ENCODE measurements at regions not wholly inside any gene's neighbourhood (a gene's known extent, or its start where the extent isn't known, plus 50 kb on each side); places are given as distances from the start of the nearest gene placed in this dataset.

GRCh38 chr15:77550301-77551251 is 82.1 kb downstream of the LINGO1 start:
- no peaks in the 10 kb centered on the region for H3K79me2 ChIP-seq (ENCODE audit: low read length)
- no peaks in the 10 kb centered on the region for H3K9me3 ChIP-seq (ENCODE audit: insufficient read depth, low read length)
- no peaks in the 10 kb centered on the region for H3K36me3 ChIP-seq (replicated peaks; ENCODE audit: low read depth, low read length)
- TF ChIP-seq CTCF (IDR thresholded peaks at IDR 0.05; ENCODE audit: low read depth, low read length), result no peak
- no peak for TF ChIP-seq EZH2phosphoT487 (IDR thresholded peaks at IDR 0.05; ENCODE audit: low read depth)
- no peak overlapping the region for H3K4me2 ChIP-seq (ENCODE audit: low read length)
- H3K9ac ChIP-seq (ENCODE audit: low read length), result no peak overlapping the region
- peaks cover 11% of the 10 kb centered on the region for H3K27me3 ChIP-seq (ENCODE audit: low read depth, low read length)
- no peak overlapping the region for H2AFZ ChIP-seq (ENCODE audit: low read depth, low read length)
- no peak overlapping the region for H3K27ac ChIP-seq (ENCODE audit: low read length)
- no peaks in the 10 kb centered on the region for H4K20me1 ChIP-seq (ENCODE audit: insufficient read depth, low read length)
- H3K4me3 ChIP-seq (ENCODE audit: low read length), result no peak overlapping the region
- H3K4me1 ChIP-seq (ENCODE audit: low read length), result peaks cover 7% of the 10 kb centered on the region; the same call in 1 of the 2 replicates

GRCh38 chr15:77549576-77550288 is 83.0 kb downstream of the LINGO1 start:
- Histone ChIP-seq H3K79me2 (ENCODE audit: low read length) (no peaks in the 10 kb centered on the region), H3K27ac (ENCODE audit: low read length) (no peak overlapping the region), H4K20me1 (ENCODE audit: insufficient read depth, low read length) (no peaks in the 10 kb centered on the region), H3K9me3 (ENCODE audit: insufficient read depth, low read length) (no peaks in the 10 kb centered on the region), H3K27me3 (ENCODE audit: low read depth, low read length) (peaks cover 14% of the 10 kb centered on the region), H3K4me2 (ENCODE audit: low read length) (no peak overlapping the region), H3K4me3 (ENCODE audit: low read length) (no peak overlapping the region), H3K36me3 (replicated peaks; ENCODE audit: low read depth, low read length) (no peaks in the 10 kb centered on the region), H3K9ac (ENCODE audit: low read length) (no peak overlapping the region), H3K4me1 (ENCODE audit: low read length) (peaks cover 7% of the 10 kb centered on the region; the same call in 1 of the 2 replicates), H2AFZ (ENCODE audit: low read depth, low read length) (no peak overlapping the region)
- TF ChIP-seq CTCF (IDR thresholded peaks at IDR 0.05; ENCODE audit: low read depth, low read length) (no peak), EZH2phosphoT487 (IDR thresholded peaks at IDR 0.05; ENCODE audit: low read depth) (no peak)

- Histone ChIP-seq H3K9me3 (ENCODE audit: insufficient read depth, low read length) (no peaks in the 10 kb centered on the region), H2AFZ (ENCODE audit: low read depth, low read length) (no peak overlapping the region), H3K4me3 (ENCODE audit: low read length) (no peak overlapping the region), H4K20me1 (ENCODE audit: insufficient read depth, low read length) (no peaks in the 10 kb centered on the region), H3K4me1 (ENCODE audit: low read length) (peaks cover 8% of the 10 kb centered on the region), H3K4me2 (ENCODE audit: low read length) (no peak overlapping the region), H3K27ac (ENCODE audit: low read length) (no peak overlapping the region), H3K27me3 (ENCODE audit: low read depth, low read length) (peaks cover 14% of the 10 kb centered on the region), H3K79me2 (ENCODE audit: low read length) (no peaks in the 10 kb centered on the region), H3K9ac (ENCODE audit: low read length) (no peak overlapping the region), H3K36me3 (replicated peaks; ENCODE audit: low read depth, low read length) (no peaks in the 10 kb centered on the region)
- no peak for TF ChIP-seq EZH2phosphoT487 (IDR thresholded peaks at IDR 0.05; ENCODE audit: low read depth)
- TF ChIP-seq CTCF (IDR thresholded peaks at IDR 0.05; ENCODE audit: low read depth, low read length), result peak; percentile 18; the same call in 1 of the 2 replicates
Observed at GRCh38 chr15:77548589-77549557, 83.8 kb downstream of the LINGO1 start.
